ENCODE measurements at regions not wholly inside any gene's neighbourhood (a gene's known extent, or its start where the extent isn't known, plus 50 kb on each side); places are given as distances from the start of the nearest gene placed in this dataset.
A peak's percentile ranks its signal among the peaks of the same experiment; 100 is the strongest.

DNA sequence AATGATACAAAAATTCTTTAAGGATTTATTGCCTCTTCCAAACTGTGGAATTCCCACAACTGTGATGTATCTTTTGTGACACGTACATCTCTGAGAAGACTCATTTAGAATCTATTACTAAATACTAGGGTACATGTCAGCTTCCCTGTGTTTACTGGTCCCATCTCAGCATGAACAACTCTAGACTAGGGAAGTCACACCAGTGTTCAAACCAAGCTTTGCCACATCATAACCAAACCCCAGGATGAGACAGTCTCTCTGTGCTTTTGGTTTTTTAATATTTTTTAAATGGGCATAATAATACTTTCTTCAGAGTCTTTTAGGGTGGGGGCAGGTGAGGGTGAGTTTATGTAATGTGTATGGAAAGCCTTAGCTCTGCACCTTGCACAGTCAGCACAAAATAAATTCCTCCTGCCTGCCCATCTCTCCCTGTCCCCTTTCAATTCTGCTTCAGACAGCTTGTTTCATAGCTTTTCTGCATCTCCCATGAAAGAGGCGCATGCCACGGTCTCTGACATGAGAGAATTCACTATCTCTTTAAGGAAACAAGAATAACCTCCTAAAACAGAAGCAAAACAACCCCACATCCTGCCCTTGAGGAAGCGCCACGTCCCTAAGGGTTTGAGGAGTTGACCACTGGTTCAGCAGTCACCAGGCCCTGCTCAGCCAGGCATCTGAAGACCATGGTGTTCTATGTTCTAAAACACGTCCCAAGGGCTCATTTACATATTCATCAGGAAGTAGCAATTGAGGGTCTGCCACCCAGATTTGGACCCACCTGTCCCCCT, 174.5 kb downstream of the USP12 start:
- no peaks in the 10 kb centered on the region for H3K9me3 Mint-ChIP-seq
- peak overlapping the region; percentile 76 for H3K27ac Mint-ChIP-seq

DNA sequence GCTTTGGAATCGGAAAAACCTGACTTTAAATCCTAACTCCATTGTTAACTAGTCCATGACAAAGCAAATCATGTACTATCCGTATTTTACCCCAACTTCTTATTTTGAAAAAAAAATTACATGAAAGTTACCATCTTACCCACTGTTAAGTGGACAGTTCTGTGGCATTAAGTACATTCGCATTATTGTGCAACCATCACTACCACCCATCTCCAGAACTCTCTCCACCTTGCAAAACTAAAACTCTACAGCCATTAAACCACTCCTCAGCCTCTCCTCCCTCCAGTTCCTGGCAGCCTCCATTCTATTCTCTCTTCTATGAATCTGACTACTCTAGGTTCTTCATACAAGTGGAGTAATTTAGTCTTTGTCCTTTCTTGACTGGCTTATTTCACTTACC, 176.5 kb downstream of the USP12 start:
- no peaks in the 10 kb centered on the region for H3K9me3 Mint-ChIP-seq
- H3K4me1 Mint-ChIP-seq: no peaks in the 10 kb centered on the region
- peaks cover 27% of the 10 kb centered on the region for H3K27me3 Mint-ChIP-seq
- no peak for ATAC-seq (replicated peaks)
- H3K36me3 Mint-ChIP-seq (ENCODE audit: low read depth): no peaks in the 10 kb centered on the region
- no peak overlapping the region for H3K4me3 Mint-ChIP-seq
- no peak overlapping the region for H3K27ac Mint-ChIP-seq

More for the DNA sequence above, 174.5 kb downstream of the USP12 start:
- peaks cover 24% of the 10 kb centered on the region for H3K27me3 Mint-ChIP-seq
- H3K36me3 Mint-ChIP-seq (ENCODE audit: low read depth): no peaks in the 10 kb centered on the region
- no peaks in the 10 kb centered on the region for H3K4me1 Mint-ChIP-seq
- ATAC-seq (replicated peaks): peak; percentile 92
- H3K4me3 Mint-ChIP-seq: no peak overlapping the region

GRCh38 chr13:26993780-26994179, 177.8 kb downstream of the USP12 start:
- H3K27me3 Mint-ChIP-seq: peaks cover 27% of the 10 kb centered on the region

DNA sequence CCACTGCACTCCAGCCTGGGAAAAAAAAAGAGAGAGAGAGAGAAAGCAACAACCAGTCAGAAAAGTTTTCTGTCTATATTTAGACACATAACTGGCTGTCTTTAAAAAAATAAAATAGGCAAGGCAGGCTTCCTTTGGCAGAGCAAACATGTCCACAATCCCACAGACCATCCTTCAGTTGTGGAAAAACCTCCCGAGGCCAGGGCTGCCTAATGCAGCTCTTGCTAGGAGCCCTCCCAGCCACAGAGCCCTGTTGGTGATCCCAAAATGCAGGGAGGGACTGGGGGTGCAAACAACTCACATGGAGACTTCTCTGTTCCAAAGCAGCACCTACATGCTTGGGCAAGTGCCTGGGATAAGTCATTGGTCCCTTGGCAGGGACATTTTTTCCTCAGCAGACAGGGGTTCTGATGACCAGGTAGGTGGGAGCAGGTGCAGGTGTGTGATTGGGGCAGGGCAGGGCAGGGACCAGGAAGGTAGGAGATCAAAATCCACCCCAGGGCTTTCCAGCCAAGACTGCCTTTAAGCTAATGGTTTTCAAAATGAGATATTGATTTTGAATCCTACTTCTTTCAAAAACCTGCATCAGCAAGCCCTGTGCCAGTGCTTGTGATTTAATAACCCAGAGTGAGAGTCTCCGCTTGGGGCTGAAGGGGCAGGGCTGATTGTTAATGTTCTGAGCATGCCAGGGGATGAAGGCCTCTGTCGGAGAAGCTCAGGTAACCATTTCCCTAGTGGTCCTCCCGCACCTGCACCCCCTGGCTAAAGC, 178.5 kb downstream of the USP12 start:
- Mint-ChIP-seq H3K4me3 (no peak overlapping the region), H3K9me3 (no peaks in the 10 kb centered on the region), H3K27me3 (peaks cover 27% of the 10 kb centered on the region), H3K36me3 (ENCODE audit: low read depth) (no peaks in the 10 kb centered on the region), H3K27ac (no peak overlapping the region), H3K4me1 (no peaks in the 10 kb centered on the region)
- ATAC-seq (replicated peaks): no peak

More at GRCh38 chr13:26993780-26994179, 177.8 kb downstream of the USP12 start:
- no peak overlapping the region for H3K4me3 Mint-ChIP-seq
- no peak for ATAC-seq (replicated peaks)
- no peaks in the 10 kb centered on the region for H3K4me1 Mint-ChIP-seq
- no peak overlapping the region for H3K27ac Mint-ChIP-seq
- H3K9me3 Mint-ChIP-seq: no peaks in the 10 kb centered on the region
- no peaks in the 10 kb centered on the region for H3K36me3 Mint-ChIP-seq (ENCODE audit: low read depth)

GRCh38 chr13:26991508-26992181, 180.0 kb downstream of the USP12 start:
- H3K36me3 Mint-ChIP-seq (ENCODE audit: low read depth): no peaks in the 10 kb centered on the region
- H3K4me1 Mint-ChIP-seq: no peaks in the 10 kb centered on the region
- peaks cover 29% of the 10 kb centered on the region for H3K27me3 Mint-ChIP-seq
- no peak for ATAC-seq (replicated peaks)
- no peaks in the 10 kb centered on the region for H3K9me3 Mint-ChIP-seq
- H3K27ac Mint-ChIP-seq: no peak overlapping the region
- H3K4me3 Mint-ChIP-seq: no peak overlapping the region

GRCh38 chr13:26989957-26990713, 181.5 kb downstream of the USP12 start:
- no peaks in the 10 kb centered on the region for H3K9me3 Mint-ChIP-seq
- peaks cover 20% of the 10 kb centered on the region for H3K27me3 Mint-ChIP-seq
- no peak for ATAC-seq (replicated peaks)
- no peaks in the 10 kb centered on the region for H3K4me1 Mint-ChIP-seq
- H3K4me3 Mint-ChIP-seq: no peak overlapping the region
- H3K27ac Mint-ChIP-seq: no peak overlapping the region
- no peaks in the 10 kb centered on the region for H3K36me3 Mint-ChIP-seq (ENCODE audit: low read depth)

GRCh38 chr13:26989261-26989956, 182.2 kb downstream of the USP12 start:
- Mint-ChIP-seq H3K36me3 (ENCODE audit: low read depth) (no peaks in the 10 kb centered on the region), H3K4me3 (no peak overlapping the region), H3K9me3 (no peaks in the 10 kb centered on the region)

GRCh38 chr13:26988059-26988769, 183.4 kb downstream of the USP12 start:
- Mint-ChIP-seq H3K27me3 (peaks cover 15% of the 10 kb centered on the region), H3K27ac (peak overlapping the region; percentile 18), H3K4me1 (no peaks in the 10 kb centered on the region), H3K4me3 (no peak overlapping the region), H3K36me3 (ENCODE audit: low read depth) (no peaks in the 10 kb centered on the region), H3K9me3 (no peaks in the 10 kb centered on the region)
- no peak for ATAC-seq (replicated peaks)

More at GRCh38 chr13:26989261-26989956, 182.2 kb downstream of the USP12 start:
- no peak for ATAC-seq (replicated peaks)
- Mint-ChIP-seq H3K27me3 (peaks cover 15% of the 10 kb centered on the region), H3K4me1 (no peaks in the 10 kb centered on the region), H3K27ac (no peak overlapping the region)

GRCh38 chr13:26987486-26988013, 184.1 kb downstream of the USP12 start:
- no peaks in the 10 kb centered on the region for H3K4me1 Mint-ChIP-seq
- ATAC-seq (replicated peaks): no peak
- no peaks in the 10 kb centered on the region for H3K36me3 Mint-ChIP-seq (ENCODE audit: low read depth)
- no peaks in the 10 kb centered on the region for H3K9me3 Mint-ChIP-seq
- no peak overlapping the region for H3K27ac Mint-ChIP-seq
- no peak overlapping the region for H3K4me3 Mint-ChIP-seq
- H3K27me3 Mint-ChIP-seq: peaks cover 15% of the 10 kb centered on the region

DNA sequence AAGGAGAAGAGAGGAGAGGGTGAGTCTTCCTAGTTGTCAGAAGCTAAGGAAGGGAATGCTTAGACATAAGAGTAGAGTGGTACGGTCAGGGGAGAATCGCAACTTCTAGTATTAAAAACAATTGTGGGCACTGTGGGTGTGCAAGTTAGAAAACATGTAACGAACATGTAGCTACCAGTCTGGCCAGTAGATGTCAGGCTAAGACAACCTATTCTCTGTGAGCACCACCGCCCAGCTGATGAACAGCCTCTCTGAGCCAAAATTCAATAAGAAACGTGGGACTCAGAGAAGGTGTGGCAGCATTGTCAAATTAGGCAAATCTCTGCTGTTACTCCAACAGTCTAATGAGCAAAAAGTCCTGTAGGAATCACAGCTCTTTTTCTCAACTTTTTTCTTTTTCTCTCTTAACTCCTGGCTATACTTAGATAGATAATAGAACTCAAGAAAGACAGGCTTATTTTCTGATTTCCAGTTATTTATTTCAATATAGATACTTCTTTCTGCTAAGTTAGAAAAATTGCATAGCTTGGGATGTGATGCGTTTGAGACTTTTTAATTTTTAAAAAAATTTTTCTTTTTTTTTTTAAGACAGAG, 186.2 kb downstream of the USP12 start:
- no peaks in the 10 kb centered on the region for H3K9me3 Mint-ChIP-seq
- ATAC-seq (replicated peaks): peak; percentile 82
- peaks cover 19% of the 10 kb centered on the region for H3K27me3 Mint-ChIP-seq
- H3K27ac Mint-ChIP-seq: no peak overlapping the region
- H3K4me1 Mint-ChIP-seq: no peaks in the 10 kb centered on the region
- no peaks in the 10 kb centered on the region for H3K36me3 Mint-ChIP-seq (ENCODE audit: low read depth)
- H3K4me3 Mint-ChIP-seq: no peak overlapping the region

GRCh38 chr13:26984337-26984736, 187.3 kb downstream of the USP12 start:
- Mint-ChIP-seq H3K9me3 (no peaks in the 10 kb centered on the region), H3K27me3 (peaks cover 16% of the 10 kb centered on the region), H3K27ac (no peak overlapping the region), H3K4me3 (no peak overlapping the region), H3K4me1 (no peaks in the 10 kb centered on the region), H3K36me3 (ENCODE audit: low read depth) (no peaks in the 10 kb centered on the region)
- ATAC-seq (replicated peaks): no peak

- Mint-ChIP-seq H3K4me3 (no peak overlapping the region), H3K27ac (no peak overlapping the region), H3K4me1 (no peaks in the 10 kb centered on the region)
Observed at GRCh38 chr13:26983543-26984320, 187.9 kb downstream of the USP12 start.

More at GRCh38 chr13:26983543-26984320, 187.9 kb downstream of the USP12 start:
- no peaks in the 10 kb centered on the region for H3K9me3 Mint-ChIP-seq
- H3K36me3 Mint-ChIP-seq (ENCODE audit: low read depth): no peaks in the 10 kb centered on the region
- peaks cover 16% of the 10 kb centered on the region for H3K27me3 Mint-ChIP-seq
- peak; percentile 12 for ATAC-seq (replicated peaks)

Data from activated T-helper 17 cell treated with anti-CD3 and anti-CD28 coated beads, Interleukin-2, amount 50 U/mL, for 72 hours (primary cell).